ENCODE measurements at regions not wholly inside any gene's neighbourhood (a gene's known extent, or its start where the extent isn't known, plus 50 kb on each side); places are given as distances from the start of the nearest gene placed in this dataset.

- H3K27ac ChIP-seq (ENCODE audit: low read depth, low read length, poor library complexity, severe bottlenecking) = no peak overlapping the region
- TF ChIP-seq EZH2phosphoT487 (IDR thresholded peaks at IDR 0.05; ENCODE audit: borderline replicate concordance, low read depth, low read length) (no peak), CTCF (conservative IDR thresholded peaks at IDR 0.05; ENCODE audit: low read length) (no peak)
- no peaks in the 10 kb centered on the region for H4K20me1 ChIP-seq (ENCODE audit: insufficient read depth, low read length)
- DNase-seq (ENCODE audit: low spot score) = no peak
- BruUV-seq (replicated peaks) = no TSS peak
- ChIA-PET POLR2A (no interaction called here), CTCF (ENCODE audit: unreplicated experiment) (no interaction called here)
- intact Hi-C loops (cut with micrococcal nuclease; ENCODE audit: unreplicated experiment) = no loop called here
- no peak overlapping the region for H3K4me3 ChIP-seq (ENCODE audit: low read depth, low read length, poor library complexity, severe bottlenecking)
- H3K4me2 ChIP-seq (ENCODE audit: low read length) = no peak overlapping the region
- H3K9me3 ChIP-seq (ENCODE audit: low read length) = no peaks in the 10 kb centered on the region
- H3K9me2 ChIP-seq (ENCODE audit: insufficient read depth, low read length) = no peaks in the 10 kb centered on the region
- H3K79me2 ChIP-seq (ENCODE audit: insufficient read depth, low read depth, low read length) = no peaks in the 10 kb centered on the region
- H3K36me3 ChIP-seq (ENCODE audit: insufficient read depth, low read length) = no peaks in the 10 kb centered on the region
- no peak overlapping the region for H2AFZ ChIP-seq (ENCODE audit: low read length)
- no peaks in the 10 kb centered on the region for H3K4me1 ChIP-seq (ENCODE audit: insufficient read depth, low read length, poor library complexity, severe bottlenecking)
These were observed 65.9 kb upstream of the MANEA start for GRCh38 chr6:95511404-95511803.

GRCh38 chr6:95515975-95516374, 61.4 kb upstream of the MANEA start:
- ChIA-PET POLR2A (no interaction called here), CTCF (ENCODE audit: unreplicated experiment) (no interaction called here)
- H3K4me1 ChIP-seq (ENCODE audit: insufficient read depth, low read length, poor library complexity, severe bottlenecking) = no peaks in the 10 kb centered on the region
- intact Hi-C loops (cut with micrococcal nuclease; ENCODE audit: unreplicated experiment) = no loop called here
- no peak for TF ChIP-seq CTCF (conservative IDR thresholded peaks at IDR 0.05; ENCODE audit: low read length)
- no peak for TF ChIP-seq EZH2phosphoT487 (IDR thresholded peaks at IDR 0.05; ENCODE audit: borderline replicate concordance, low read depth, low read length)
- DNase-seq (ENCODE audit: low spot score) = no peak
- no peaks in the 10 kb centered on the region for H3K9me3 ChIP-seq (ENCODE audit: low read length)
- H3K27ac ChIP-seq (ENCODE audit: low read depth, low read length, poor library complexity, severe bottlenecking) = no peak overlapping the region
- H2AFZ ChIP-seq (ENCODE audit: low read length) = no peak overlapping the region
- H3K4me2 ChIP-seq (ENCODE audit: low read length) = no peak overlapping the region
- H3K9me2 ChIP-seq (ENCODE audit: insufficient read depth, low read length) = no peaks in the 10 kb centered on the region
- H3K4me3 ChIP-seq (ENCODE audit: low read depth, low read length, poor library complexity, severe bottlenecking) = no peak overlapping the region
- no peaks in the 10 kb centered on the region for H3K79me2 ChIP-seq (ENCODE audit: insufficient read depth, low read depth, low read length)
- no TSS peak for BruUV-seq (replicated peaks)
- H4K20me1 ChIP-seq (ENCODE audit: insufficient read depth, low read length) = no peaks in the 10 kb centered on the region
- H3K36me3 ChIP-seq (ENCODE audit: insufficient read depth, low read length) = no peaks in the 10 kb centered on the region

DNA sequence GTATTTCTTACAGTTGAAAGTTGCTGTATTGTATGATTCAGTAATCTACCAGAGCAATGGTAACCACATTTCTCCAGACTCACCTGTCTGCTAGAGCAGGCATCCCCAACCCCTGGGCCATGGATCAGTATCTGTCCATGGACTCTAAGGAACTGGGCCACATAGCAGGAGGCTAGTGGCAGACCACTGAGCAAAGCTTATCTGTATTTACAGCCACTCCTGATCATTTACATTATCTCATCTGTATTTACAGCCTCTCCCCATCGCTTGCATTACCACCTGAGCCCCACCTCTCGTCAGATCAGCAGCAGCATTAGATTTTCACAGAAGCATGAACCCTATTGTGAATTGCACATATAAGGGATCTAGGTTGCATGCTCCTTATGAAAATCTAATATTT, 60.3 kb upstream of the MANEA start:
- H3K4me3 ChIP-seq (ENCODE audit: low read depth, low read length, poor library complexity, severe bottlenecking) = no peak overlapping the region
- intact Hi-C loops (cut with micrococcal nuclease; ENCODE audit: unreplicated experiment) = no loop called here
- TF ChIP-seq EZH2phosphoT487 (IDR thresholded peaks at IDR 0.05; ENCODE audit: borderline replicate concordance, low read depth, low read length) (no peak), CTCF (conservative IDR thresholded peaks at IDR 0.05; ENCODE audit: low read length) (no peak)
- POLR2A ChIA-PET = no interaction called here
- H2AFZ ChIP-seq (ENCODE audit: low read length) = no peak overlapping the region
- no peaks in the 10 kb centered on the region for H4K20me1 ChIP-seq (ENCODE audit: insufficient read depth, low read length)
- no peak overlapping the region for H3K27ac ChIP-seq (ENCODE audit: low read depth, low read length, poor library complexity, severe bottlenecking)
- no peaks in the 10 kb centered on the region for H3K9me3 ChIP-seq (ENCODE audit: low read length)
- no peaks in the 10 kb centered on the region for H3K36me3 ChIP-seq (ENCODE audit: insufficient read depth, low read length)
- no peak for DNase-seq (ENCODE audit: low spot score)
- CTCF ChIA-PET (ENCODE audit: unreplicated experiment) = no interaction called here
- no TSS peak for BruUV-seq (replicated peaks)
- no peaks in the 10 kb centered on the region for H3K4me1 ChIP-seq (ENCODE audit: insufficient read depth, low read length, poor library complexity, severe bottlenecking)
- no peaks in the 10 kb centered on the region for H3K9me2 ChIP-seq (ENCODE audit: insufficient read depth, low read length)
- H3K79me2 ChIP-seq (ENCODE audit: insufficient read depth, low read depth, low read length) = no peaks in the 10 kb centered on the region
- H3K4me2 ChIP-seq (ENCODE audit: low read length) = no peak overlapping the region

Data from OCI-LY7 (cell line).